HepG2 (cell line): ENCODE measurements at regions not wholly inside any gene's neighbourhood (a gene's known extent, or its start where the extent isn't known, plus 50 kb on each side); places are given as distances from the start of the nearest gene placed in this dataset.
A peak's percentile ranks its signal among the peaks of the same experiment; 100 is the strongest.

ENCODE experiments used
- ATAC-seq: fragments of 200-7000 bp; cut with Tn5 transposase; 3 replicates; pipeline ENCODE4 v1.9.1; 2020; ENCODE audit warnings: mild to moderate bottlenecking, moderate library complexity
- BruUV-seq: library from RNA; stranded (reverse); fragments of 400-500 nt; replicated peaks from 2 replicates; lab custom pipeline; 2021; lab: Mats Ljungman, UMichigan
- CTCF ChIA-PET: fragments of 300-600 bp; formaldehyde crosslinking; extraction: SDS; loops from one replicate; lab custom pipeline; 2021; ENCODE audit warnings: low total read pairs, inconsistent platforms, low intra/inter-chr PET ratio; lab: Yijun Ruan, JAX
- POLR2A ChIA-PET: fragments of 350-600 bp; sonication (Branson Sonifier 250); formaldehyde crosslinking; loops from one replicate; lab custom pipeline; 2020; ENCODE audit warnings: antibody characterized with exemption, inconsistent platforms; lab: Yijun Ruan, JAX
- DNase-seq: peaks from one replicate; pipeline ENCODE4 v3.0.0-alpha.2; 2015; ENCODE audit warnings: low spot score
- FAIRE-seq: peaks from 3 replicates; lab custom pipeline; 2011; peaks lifted over from hg19 to GRCh38; lab: Jason Lieb, UNC
- H2AFZ ChIP-seq: one replicate; pipeline ENCODE4 v1.6.1; 2011; ENCODE audit warnings: low read length, inconsistent platforms
- H3K27ac ChIP-seq: fragments of 300-600 bp; 3 replicates; pipeline ENCODE4 v1.8.0; 2011; ENCODE audit warnings: mixed run types, mild to moderate bottlenecking, mixed read lengths, low read length, inconsistent platforms; ENCODE audit not compliant: insufficient read depth; ENCODE audit errors: extremely low read length
- H3K27me3 ChIP-seq, 2 experiments: fragments of 200-600 bp in 1 of 2; 2 replicates in 1 of 2; 3 replicates in 1 of 2; pipeline versions ENCODE4 v1.6.0 to v1.8.0; 2011; ENCODE audit warnings: low read length in 2 of 2, mild to moderate bottlenecking in 2 of 2, moderate library complexity in 2 of 2, inconsistent platforms in 1 of 2; ENCODE audit not compliant: insufficient read depth in 2 of 2, control insufficient read depth in 1 of 2
- H3K36me3 ChIP-seq, 2 experiments: fragments of 200-600 bp in 1 of 2; replicated peaks in 1 of 2; 2 replicates in 1 of 2; 3 replicates in 1 of 2; pipeline versions ENCODE4 v1.5.1 to v1.8.0; 2011; ENCODE audit warnings: low read length in 2 of 2, inconsistent platforms in 1 of 2; ENCODE audit not compliant: insufficient read depth in 2 of 2, control insufficient read depth in 1 of 2
- H3K4me1 ChIP-seq: 2 replicates; pipeline ENCODE4 v1.5.1; 2012; ENCODE audit warnings: low read length, inconsistent platforms; ENCODE audit not compliant: insufficient read depth
- H3K4me2 ChIP-seq: 2 replicates; pipeline ENCODE4 v1.6.0; 2011; ENCODE audit warnings: low read depth, low read length, inconsistent platforms
- H3K4me3 ChIP-seq, 3 experiments: fragments of 200-600 bp in 1 of 3; sonication (generic), shearing (Covaris generic) in 1 of 3; replicated peaks in 1 of 3; 2 replicates each; pipeline ENCODE4 v1.5.1; 2011 to 2016; ENCODE audit warnings: low read length in 3 of 3, inconsistent platforms in 2 of 3, low read depth in 2 of 3, mild to moderate bottlenecking in 2 of 3, control low read depth in 1 of 3, mixed read lengths in 1 of 3; ENCODE audit not compliant: insufficient read depth in 1 of 3
- H3K79me2 ChIP-seq: one replicate; pipeline ENCODE4 v1.6.1; 2011; ENCODE audit warnings: low read length, inconsistent platforms; ENCODE audit not compliant: insufficient read depth
- H3K9ac ChIP-seq: 2 replicates; pipeline ENCODE4 v1.6.0; 2011; ENCODE audit warnings: mild to moderate bottlenecking, low read depth, low read length, inconsistent platforms; ENCODE audit not compliant: insufficient read depth
- H3K9me3 ChIP-seq: 2 replicates; pipeline ENCODE4 v1.5.1; 2012; ENCODE audit warnings: mild to moderate bottlenecking, low read length
- H4K20me1 ChIP-seq: 2 replicates; pipeline ENCODE4 v1.6.0; 2011; ENCODE audit warnings: inconsistent platforms, mild to moderate bottlenecking, low read length, moderate library complexity; ENCODE audit not compliant: insufficient read depth
- CREB1 ChIP-seq, 2 experiments: fragments of 450-650 bp in 1 of 2; IDR thresholded peaks; 2 replicates each; pipeline ENCODE4 v1.6.1; 2016 to 2017; ENCODE audit warnings: control low read depth in 1 of 2, mild to moderate bottlenecking in 1 of 2, missing compliant biosample characterization in 1 of 2, missing genetic modification characterization in 1 of 2
- FOSL1 ChIP-seq: sonication (generic); formaldehyde crosslinking; IDR thresholded peaks from 2 replicates; pipeline ENCODE4 v1.9.0; 2021; ENCODE audit warnings: missing genetic modification reagents, borderline replicate concordance
- GLI4 ChIP-seq: sonication (generic); formaldehyde crosslinking; IDR thresholded peaks from 2 replicates; pipeline ENCODE4 v1.5.1; 2020; ENCODE audit warnings: missing genetic modification reagents, mild to moderate bottlenecking, moderate library complexity, borderline replicate concordance
- HDAC6 ChIP-seq: fragments of 200-600 bp; sonication (generic); IDR thresholded peaks from 2 replicates; pipeline ENCODE4 v1.7.0; 2017; ENCODE audit warnings: mild to moderate bottlenecking, antibody characterized with exemption, low read length, low read depth
- MTA1 ChIP-seq: sonication (generic); formaldehyde crosslinking; IDR thresholded peaks from 2 replicates; pipeline ENCODE4 v1.4.0; 2020; ENCODE audit warnings: missing genetic modification reagents, mild to moderate bottlenecking, borderline replicate concordance
- PCBP1 ChIP-seq: fragments of 200-400 bp; formaldehyde crosslinking; IDR thresholded peaks from 2 replicates; pipeline ENCODE4 v1.6.1; 2017; ENCODE audit warnings: mild to moderate bottlenecking, low read depth, low read length, borderline replicate concordance
- SKI ChIP-seq: fragments of 450-650 bp; IDR thresholded peaks from one replicate; pipeline ENCODE4 v1.6.1; 2018; ENCODE audit warnings: mild to moderate bottlenecking; ENCODE audit not compliant: partially characterized antibody
- TARDBP ChIP-seq: sonication (generic); formaldehyde crosslinking; IDR thresholded peaks from 2 replicates; pipeline ENCODE4 v1.8.0; 2022; ENCODE audit warnings: mild to moderate bottlenecking, missing genetic modification reagents
- ZNF468 ChIP-seq: sonication (generic); formaldehyde crosslinking; IDR thresholded peaks from 2 replicates; pipeline ENCODE4 v1.8.0; 2022; ENCODE audit warnings: mild to moderate bottlenecking, moderate library complexity, missing genetic modification reagents
- ZNF740 ChIP-seq: sonication (generic); formaldehyde crosslinking; IDR thresholded peaks from 2 replicates; pipeline ENCODE4 v1.4.0; 2020; ENCODE audit warnings: missing genetic modification reagents
- ZNF768 ChIP-seq: sonication (generic); formaldehyde crosslinking; IDR thresholded peaks from 2 replicates; pipeline ENCODE4 v1.4.0; 2020; ENCODE audit warnings: missing genetic modification reagents
- WGBS: methylation state at CpG from one replicate; pipeline ENCODE4 v1.1.6; 2017; ENCODE audit warnings: low lambda C conversion rate; 5-methylcytosine and 5-hydroxymethylcytosine counted together
- in situ Hi-C: cut with HindIII; loops from 2 replicates; pipeline ENCODE4 v1.10.0; 2017; ENCODE audit warnings: low pct_unique_long_range_greater_than_20kb; ENCODE audit not compliant: extremely low pct_ligation_motif_present
- intact Hi-C: fragments of 100-400 bp; cut with micrococcal nuclease; formaldehyde crosslinking; loops from one replicate; pipeline ENCODE4 v1.10.0; 2022; ENCODE audit not compliant: unreplicated experiment

- Histone ChIP-seq H3K9me3 (peaks cover 26% of the 10 kb centered on the region), H4K20me1 (no peaks in the 10 kb centered on the region)
- WGBS: 0% methylated on average over 3 of the region's 3 CpGs
- TF ChIP-seq ZNF768 (CRISPR knock-in tag): no peak
- TF ChIP-seq ZNF740 (CRISPR knock-in tag): no peak
- no peak for TF ChIP-seq PCBP1
- TF ChIP-seq ZNF468 (CRISPR knock-in tag): no peak
- no peak for TF ChIP-seq SKI
- no peak for TF ChIP-seq TARDBP
- TF ChIP-seq, all 625 proteins: peak for 0
- FAIRE-seq (no peak), DNase-seq (no peak), ATAC-seq (no peak)
- Histone ChIP-seq H3K79me2 (no peaks in the 10 kb centered on the region), H3K4me3 (no peak overlapping the region), H3K27me3 (no peaks in the 10 kb centered on the region), H3K4me2 (no peak overlapping the region), H3K9ac (no peak overlapping the region), H3K27ac (no peak overlapping the region), H3K36me3 (no peaks in the 10 kb centered on the region), H3K4me1 (peaks cover 6% of the 10 kb centered on the region; the same call in 1 of the 2 replicates), H2AFZ (no peak overlapping the region)
- POLR2A ChIA-PET: no interaction called here
- BruUV-seq: no TSS peak
- intact Hi-C loops: no loop called here
- in situ Hi-C loops: loop anchor here (10.0 kb wide), 1 partner anchor 132 kb away; no protein-coding TSS in a partner anchor
- CTCF ChIA-PET: no interaction called here
Measured at GRCh38 chr6:50653253-50653652, 60.1 kb upstream of the TFAP2D start.

GRCh38 chr6:50654155-50654554 lies 59.2 kb upstream of the TFAP2D start:
- H4K20me1 ChIP-seq: no peaks in the 10 kb centered on the region
- H3K36me3 ChIP-seq: no peaks in the 10 kb centered on the region
- no peak for TF ChIP-seq MTA1
- no peak for TF ChIP-seq HDAC6
- peak; percentile 55 for TF ChIP-seq CREB1 (IDR thresholded peaks at IDR 0.05)
- TF ChIP-seq CREB1 (CRISPR knock-in tag; IDR thresholded peaks at IDR 0.05): no peak
- no peak for TF ChIP-seq FOSL1
- TF ChIP-seq GLI4 (CRISPR knock-in tag): no peak
- H3K27ac ChIP-seq: no peak overlapping the region
- no peak overlapping the region for H3K4me3 ChIP-seq
- 1% methylated on average over 2 of the region's 2 CpGs for WGBS
- H2AFZ ChIP-seq: no peak overlapping the region
- no TSS peak for BruUV-seq
- peaks cover 18% of the 10 kb centered on the region for H3K9me3 ChIP-seq
- POLR2A ChIA-PET: no interaction called here
- no peak for FAIRE-seq
- H3K4me1 ChIP-seq: peaks cover 6% of the 10 kb centered on the region; the same call in 1 of the 2 replicates
- no peaks in the 10 kb centered on the region for H3K79me2 ChIP-seq
- ATAC-seq: no peak
- DNase-seq: no peak
- H3K9ac ChIP-seq: no peak overlapping the region
- in situ Hi-C loops: loop anchor here (10.0 kb wide), 1 partner anchor 131 kb away; no protein-coding TSS in a partner anchor
- intact Hi-C loops: no loop called here
- CTCF ChIA-PET: no interaction called here
- no peaks in the 10 kb centered on the region for H3K27me3 ChIP-seq
- H3K4me2 ChIP-seq: no peak overlapping the region
